SK-N-SH (cell line): ENCODE measurements at regions not wholly inside any gene's neighbourhood (a gene's known extent, or its start where the extent isn't known, plus 50 kb on each side); places are given as distances from the start of the nearest gene placed in this dataset.

Source experiments
- CTCF ChIA-PET: fragments of 300-600, 350-600 bp; formaldehyde crosslinking; extraction: SDS; loops from one replicate; lab custom pipeline; 2021; lab: Yijun Ruan, JAX
- POLR2A ChIA-PET: fragments of 350-600 bp; sonication (Branson Sonifier 250); formaldehyde crosslinking; extraction: SDS; loops from one replicate; lab custom pipeline; 2020; ENCODE audit warnings: antibody characterized with exemption, inconsistent platforms; lab: Yijun Ruan, JAX
- DNase-seq: peaks from one replicate; pipeline ENCODE4 v3.0.0; 2012
- H2AFZ ChIP-seq: fragments of 200-600 bp; sonication (generic); 2 replicates; pipeline ENCODE4 v1.8.1; 2016; ENCODE audit warnings: antibody characterized with exemption, mild to moderate bottlenecking, low read depth
- H3F3A ChIP-seq: fragments of 200-600 bp; sonication (generic); replicated peaks from 2 replicates; pipeline ENCODE3; 2016; ENCODE audit warnings: antibody characterized with exemption, mild to moderate bottlenecking; ENCODE audit not compliant: insufficient read depth
- H3K27ac ChIP-seq, 2 experiments: fragments of 200-500 bp in 1 of 2; fragments of 200-600 bp in 1 of 2; sonication (Bioruptor generic) in 1 of 2; sonication (generic), shearing (Covaris generic) in 1 of 2; 2 replicates each; pipeline versions ENCODE4 v1.5.1 to v1.6.1; 2014 to 2016; ENCODE audit warnings: low read depth in 2 of 2, inconsistent platforms in 1 of 2, low read length in 1 of 2, mild to moderate bottlenecking in 1 of 2, mixed read lengths in 1 of 2
- H3K27me3 ChIP-seq: fragments of 200-600 bp; sonication (generic), shearing (Covaris generic); 2 replicates; pipeline ENCODE4 v1.6.1; 2016; ENCODE audit warnings: mixed run types; ENCODE audit not compliant: insufficient read depth
- H3K36me3 ChIP-seq, 2 experiments: fragments of 200-500 bp in 1 of 2; fragments of 200-600 bp in 1 of 2; sonication (Bioruptor generic) in 1 of 2; sonication (generic) in 1 of 2; replicated peaks in 1 of 2; 2 replicates each; pipeline versions ENCODE3 to v1.5.1; 2014 to 2016; ENCODE audit warnings: low read length in 1 of 2, mild to moderate bottlenecking in 1 of 2; ENCODE audit not compliant: insufficient read depth in 2 of 2, control insufficient read depth in 1 of 2
- H3K4me1 ChIP-seq, 2 experiments: fragments of 200-500 bp in 1 of 2; fragments of 200-600 bp in 1 of 2; sonication (Bioruptor generic) in 1 of 2; sonication (generic), shearing (Covaris generic) in 1 of 2; 2 replicates each; pipeline versions ENCODE4 v1.5.1 to v1.6.1; 2014 to 2016; ENCODE audit warnings: low read depth in 1 of 2, low read length in 1 of 2, mixed run types in 1 of 2; ENCODE audit not compliant: insufficient read depth in 2 of 2, control insufficient read depth in 1 of 2
- H3K4me2 ChIP-seq: fragments of 200-600 bp; sonication (generic), shearing (Covaris generic); 2 replicates; pipeline ENCODE4 v1.6.1; 2017; ENCODE audit warnings: mixed run types
- H3K4me3 ChIP-seq, 2 experiments: fragments of 200-500 bp in 1 of 2; fragments of 200-600 bp in 1 of 2; sonication (Bioruptor generic) in 1 of 2; sonication (generic), shearing (Covaris generic) in 1 of 2; 2 replicates each; pipeline versions ENCODE4 v1.5.1 to v1.8.1; 2014 to 2016; ENCODE audit warnings: low read depth in 2 of 2, inconsistent platforms in 1 of 2, low read length in 1 of 2, mild to moderate bottlenecking in 1 of 2, mixed read lengths in 1 of 2, moderate library complexity in 1 of 2
- H3K79me2 ChIP-seq: fragments of 200-600 bp; sonication (generic); 2 replicates; pipeline ENCODE4 v1.8.1; 2017; ENCODE audit warnings: mild to moderate bottlenecking; ENCODE audit not compliant: insufficient read depth
- H3K9ac ChIP-seq: fragments of 200-600 bp; sonication (generic); 2 replicates; pipeline ENCODE4 v1.6.1; 2017; ENCODE audit warnings: mixed run types
- H3K9me2 ChIP-seq: fragments of 200-600 bp; sonication (generic); 2 replicates; pipeline ENCODE4 v1.6.1; 2017; ENCODE audit warnings: mixed run types
- H3K9me3 ChIP-seq: fragments of 200-600 bp; sonication (generic); 2 replicates; pipeline ENCODE4 v1.6.1; 2017; ENCODE audit warnings: mixed run types, mild to moderate bottlenecking, moderate library complexity
- H4K20me1 ChIP-seq: fragments of 200-600 bp; sonication (generic); 2 replicates; pipeline ENCODE4 v1.6.1; 2017; ENCODE audit warnings: mild to moderate bottlenecking, mixed run types; ENCODE audit not compliant: insufficient read depth
- CHD2 ChIP-seq: fragments of 150-350 bp; IDR thresholded peaks from 2 replicates; pipeline ENCODE4 v1.6.1; 2018; ENCODE audit warnings: low read length; ENCODE audit not compliant: partially characterized antibody
- EP300 ChIP-seq, 2 experiments: IDR thresholded peaks; 2 replicates each; pipeline versions ENCODE4 v1.4.0 to v1.6.1; 2012; ENCODE audit warnings: borderline replicate concordance in 1 of 2, low read depth in 1 of 2, low read length in 1 of 2
- FOXJ3 ChIP-seq: sonication (generic); formaldehyde crosslinking; IDR thresholded peaks from 2 replicates; pipeline ENCODE4 v1.5.1; 2020; ENCODE audit warnings: mild to moderate bottlenecking, missing genetic modification reagents
- FOXM1 ChIP-seq: IDR thresholded peaks from 2 replicates; pipeline ENCODE4 v1.4.0; 2012; ENCODE audit warnings: low read depth, mild to moderate bottlenecking
- GABPA ChIP-seq: IDR thresholded peaks from 2 replicates; pipeline ENCODE4 v1.4.0; 2012; ENCODE audit warnings: low read depth, mild to moderate bottlenecking
- MEF2A ChIP-seq: IDR thresholded peaks from 2 replicates; pipeline ENCODE4 v1.4.0; 2012; ENCODE audit warnings: low read depth, borderline replicate concordance
- PBX3 ChIP-seq: IDR thresholded peaks from 2 replicates; pipeline ENCODE4; 2012
- POLR2AphosphoS5 ChIP-seq: IDR thresholded peaks from 2 replicates; pipeline ENCODE4 v1.6.1; 2012; ENCODE audit warnings: low read depth, low read length
- REST ChIP-seq: IDR thresholded peaks from 2 replicates; pipeline ENCODE4 v1.6.1; 2012; ENCODE audit warnings: mild to moderate bottlenecking, low read depth, low read length, moderate library complexity
- RXRA ChIP-seq: IDR thresholded peaks from 2 replicates; pipeline ENCODE4 v1.4.0; 2012; ENCODE audit warnings: low read depth, mild to moderate bottlenecking, borderline replicate concordance
- SIN3A ChIP-seq: IDR thresholded peaks from 2 replicates; pipeline ENCODE4 v1.6.1; 2012; ENCODE audit warnings: low read depth, mild to moderate bottlenecking, low read length, moderate library complexity, borderline replicate concordance
- TAF1 ChIP-seq: IDR thresholded peaks from 2 replicates; pipeline ENCODE4 v1.6.1; 2012; ENCODE audit warnings: low read depth, mild to moderate bottlenecking, low read length, moderate library complexity, borderline replicate concordance
- TCF12 ChIP-seq: IDR thresholded peaks from 2 replicates; pipeline ENCODE4 v1.4.0; 2012
- YY1 ChIP-seq: IDR thresholded peaks from 2 replicates; pipeline ENCODE4 v1.4.0; 2012; ENCODE audit warnings: low read depth, mild to moderate bottlenecking
- ZBTB33 ChIP-seq: IDR thresholded peaks from 2 replicates; pipeline ENCODE4 v1.4.0; 2012; ENCODE audit warnings: low read depth, borderline replicate concordance
- WGBS: methylation state at CpG from one replicate; pipeline ENCODE4 v1.1.6; 2017; ENCODE audit warnings: low lambda C conversion rate; 5-methylcytosine and 5-hydroxymethylcytosine counted together

- Histone ChIP-seq H3K9ac (no peak overlapping the region; the same call in 1 of the 2 replicates), H3F3A (peaks cover 3% of the 10 kb centered on the region), H3K9me2 (no peaks in the 10 kb centered on the region), H3K4me2 (no peak overlapping the region), H3K9me3 (peaks cover 6% of the 10 kb centered on the region; the same call in 1 of the 2 replicates), H2AFZ (no peak overlapping the region), H3K4me1 (no peaks in the 10 kb centered on the region), H4K20me1 (no peaks in the 10 kb centered on the region), H3K36me3 (no peaks in the 10 kb centered on the region), H3K4me3 (no peak overlapping the region), H3K27ac (peak overlapping the region in 1 of 2 experiments; percentile 77; a peak in 2 of 4 replicates), H3K79me2 (0 out of 2 replicates have a peak, but pooled peaks cover 5% of the 10 kb centered on the region), H3K27me3 (no peaks in the 10 kb centered on the region)
- ChIA-PET POLR2A (no interaction called here), CTCF (no interaction called here)
- DNase-seq: no peak
- TF ChIP-seq ZBTB33 (no peak), TCF12 (no peak), RXRA (no peak), TAF1 (no peak), PBX3 (no peak), GABPA (no peak), REST (no peak), YY1 (no peak), POLR2AphosphoS5 (no peak), MEF2A (no peak), SIN3A (no peak), EP300 (IDR thresholded peaks at IDR 0.05; ENCODE audit: borderline replicate concordance in 1 of 2, low read depth in 1 of 2, low read length in 1 of 2) (no peak), FOXM1 (no peak), FOXJ3 (no peak), CHD2 (no peak)
- WGBS: 70% methylated on average over 18 of the region's 25 CpGs
Measured at GRCh38 chr4:188411805-188412204, 272.6 kb downstream of the TRIML1 start.
